HCT116 (cell line): ENCODE measurements at regions not wholly inside any gene's neighbourhood (a gene's known extent, or its start where the extent isn't known, plus 50 kb on each side); places are given as distances from the start of the nearest gene placed in this dataset.

Source experiments
- ATAC-seq: fragments of 200-7000 bp; cut with Tn5 transposase; 2 replicates; pipeline ENCODE4 v1.9.1; 2020; ENCODE audit warnings: mild to moderate bottlenecking, moderate library complexity
- BruUV-seq: library from RNA; stranded (reverse); fragments of 400-500 nt; replicated peaks from 2 replicates; lab custom pipeline; 2021; lab: Mats Ljungman, UMichigan
- CTCF ChIA-PET: fragments of 300-600 bp; sonication (Branson Sonifier 250); formaldehyde crosslinking; loops from one replicate; lab custom pipeline; 2021; ENCODE audit warnings: antibody characterized with exemption; lab: Charles Lee
- POLR2A ChIA-PET: fragments of 300-600, 350-600 bp; sonication (Branson Sonifier 250); formaldehyde crosslinking; loops from one replicate; lab custom pipeline; 2021; ENCODE audit warnings: antibody characterized with exemption; lab: Charles Lee
- RAD21 ChIA-PET, 2 experiments: fragments of 300-600 bp; sonication (Branson Sonifier 250); formaldehyde crosslinking; loops; one replicate each; lab custom pipeline; 2023; ENCODE audit warnings: low total read pairs in 2 of 2; ENCODE audit not compliant: uncharacterized antibody in 2 of 2, unreplicated experiment in 2 of 2, low non-redundant PET in 1 of 2; lab: Charles Lee
- DNase-seq: peaks from one replicate; pipeline ENCODE4 v3.0.0-alpha.2; 2010; ENCODE audit warnings: low read depth, low spot score
- H2AFZ ChIP-seq: fragments of 200-600 bp; shearing (Covaris generic), sonication (generic); 2 replicates; pipeline ENCODE4 v1.6.1; 2017; ENCODE audit warnings: low read depth, mixed run types, mixed read lengths, antibody characterized with exemption, low read length; ENCODE audit not compliant: poor library complexity, severe bottlenecking
- H3K27ac ChIP-seq: 2 replicates; pipeline ENCODE4 v1.5.1; 2012; ENCODE audit warnings: low read depth, low read length
- H3K27me3 ChIP-seq: fragments of 200-600 bp; sonication (generic); 2 replicates; pipeline ENCODE4 v1.6.1; 2016; ENCODE audit warnings: mixed run types, low read length, mixed read lengths; ENCODE audit not compliant: insufficient read depth
- H3K36me3 ChIP-seq, 2 experiments: fragments of 200-500 bp in 1 of 2; fragments of 200-600 bp in 1 of 2; sonication (Bioruptor generic) in 1 of 2; sonication (generic) in 1 of 2; 2 replicates each; pipeline versions ENCODE4 v1.5.1 to v1.6.1; 2014 to 2016; ENCODE audit warnings: low read length in 2 of 2, inconsistent platforms in 1 of 2, mixed read lengths in 1 of 2, mixed run types in 1 of 2; ENCODE audit not compliant: insufficient read depth in 2 of 2, control insufficient read depth in 1 of 2
- H3K4me1 ChIP-seq, 2 experiments: fragments of 200-600 bp in 1 of 2; sonication (generic) in 1 of 2; 2 replicates each; pipeline versions ENCODE4 v1.5.1 to v1.6.1; 2012 to 2017; ENCODE audit warnings: low read length in 2 of 2, inconsistent platforms in 1 of 2, mild to moderate bottlenecking in 1 of 2, mixed read lengths in 1 of 2, mixed run types in 1 of 2, moderate library complexity in 1 of 2; ENCODE audit not compliant: insufficient read depth in 2 of 2, control insufficient read depth in 1 of 2
- H3K4me2 ChIP-seq: fragments of 200-600 bp; sonication (generic); 2 replicates; pipeline ENCODE4 v1.6.1; 2017; ENCODE audit warnings: mixed run types, low read length, mixed read lengths
- H3K4me3 ChIP-seq, 2 experiments: fragments of 200-600 bp in 1 of 2; sonication (generic) in 1 of 2; replicated peaks in 1 of 2; 2 replicates each; pipeline ENCODE4 v1.5.1; 2011 to 2016; ENCODE audit warnings: low read length in 2 of 2, control low read depth in 1 of 2, low read depth in 1 of 2, mild to moderate bottlenecking in 1 of 2, mixed read lengths in 1 of 2, mixed run types in 1 of 2
- H3K79me2 ChIP-seq: fragments of 200-600 bp; sonication (generic); 2 replicates; pipeline ENCODE4 v1.6.1; 2017; ENCODE audit warnings: mild to moderate bottlenecking, mixed run types, low read length, moderate library complexity, mixed read lengths; ENCODE audit not compliant: insufficient read depth
- H3K9ac ChIP-seq: fragments of 200-600 bp; sonication (generic); 2 replicates; pipeline ENCODE4 v1.6.1; 2016; ENCODE audit warnings: low read length, mixed read lengths
- H3K9me2 ChIP-seq: fragments of 200-600 bp; sonication (generic), shearing (Covaris generic); 2 replicates; pipeline ENCODE4 v1.6.1; 2017; ENCODE audit warnings: mixed run types, mild to moderate bottlenecking, moderate library complexity; ENCODE audit not compliant: insufficient read depth
- H3K9me3 ChIP-seq, 2 experiments: fragments of 200-500 bp in 1 of 2; fragments of 200-600 bp in 1 of 2; sonication (Bioruptor generic) in 1 of 2; sonication (generic) in 1 of 2; 2 replicates each; pipeline ENCODE4 v1.6.1; 2014 to 2017; ENCODE audit warnings: low read length in 2 of 2, mixed read lengths in 2 of 2, inconsistent platforms in 1 of 2, low read depth in 1 of 2, mild to moderate bottlenecking in 1 of 2, mixed run types in 1 of 2, moderate library complexity in 1 of 2; ENCODE audit not compliant: control insufficient read depth in 1 of 2, insufficient read depth in 1 of 2
- H4K20me1 ChIP-seq: fragments of 200-600 bp; sonication (generic), shearing (Covaris generic); 2 replicates; pipeline ENCODE4 v1.6.1; 2017; ENCODE audit warnings: mixed run types, mild to moderate bottlenecking, moderate library complexity; ENCODE audit not compliant: insufficient read depth
- ATF3 ChIP-seq: IDR thresholded peaks from 2 replicates; pipeline ENCODE4 v1.6.1; 2012
- CEBPB ChIP-seq: IDR thresholded peaks from 2 replicates; pipeline ENCODE4 v1.6.1; 2012; ENCODE audit warnings: low read depth
- CTCF ChIP-seq, 3 experiments: fragments of 200-600 bp in 1 of 3; sonication (generic) in 1 of 3; IDR thresholded peaks in 2 of 3; conservative IDR thresholded peaks in 1 of 3; 2 replicates each; pipeline ENCODE4 v1.5.1; 2012 to 2017; ENCODE audit warnings: low read depth in 2 of 3, low read length in 2 of 3, antibody characterized with exemption in 1 of 3, borderline replicate concordance in 1 of 3, control low read depth in 1 of 3, mild to moderate bottlenecking in 1 of 3, mixed read lengths in 1 of 3, mixed run types in 1 of 3, moderate library complexity in 1 of 3; ENCODE audit not compliant: insufficient read depth in 1 of 3
- ELF1 ChIP-seq: IDR thresholded peaks from 2 replicates; pipeline ENCODE4 v1.6.1; 2012; ENCODE audit warnings: low read depth, borderline replicate concordance
- EZH2 ChIP-seq: fragments of 200-600 bp; sonication (generic); IDR thresholded peaks from 2 replicates; pipeline ENCODE4 v1.6.1; 2017; ENCODE audit warnings: antibody characterized with exemption, mixed run types
- FOSL1 ChIP-seq: IDR thresholded peaks from 2 replicates; pipeline ENCODE4 v1.6.1; 2012; ENCODE audit warnings: low read depth
- JUND ChIP-seq: IDR thresholded peaks from 2 replicates; pipeline ENCODE4 v1.6.1; 2012
- MAX ChIP-seq: IDR thresholded peaks from 2 replicates; pipeline ENCODE4 v1.6.1; 2012
- POLR2A ChIP-seq: IDR thresholded peaks from 2 replicates; pipeline ENCODE4 v1.7.0; 2011; ENCODE audit warnings: borderline replicate concordance; ENCODE audit not compliant: insufficient read depth, insufficient read length; ENCODE audit errors: extremely low read depth
- RAD21 ChIP-seq: IDR thresholded peaks from 2 replicates; pipeline ENCODE4 v1.6.1; 2012; ENCODE audit warnings: low read depth, mild to moderate bottlenecking
- REST ChIP-seq: IDR thresholded peaks from 2 replicates; pipeline ENCODE4 v1.6.1; 2012; ENCODE audit warnings: low read depth
- SRF ChIP-seq: IDR thresholded peaks from 2 replicates; pipeline ENCODE4 v1.6.1; 2012; ENCODE audit warnings: low read depth
- YY1 ChIP-seq: IDR thresholded peaks from 2 replicates; pipeline ENCODE4 v1.6.1; 2011; ENCODE audit warnings: low read length, low read depth, moderate library complexity, mild to moderate bottlenecking; ENCODE audit not compliant: insufficient replicate concordance; ENCODE audit errors: extremely low read depth
- ZBTB33 ChIP-seq: IDR thresholded peaks from 2 replicates; pipeline ENCODE4 v1.6.1; 2011; ENCODE audit warnings: mild to moderate bottlenecking, low read length, moderate library complexity; ENCODE audit not compliant: insufficient replicate concordance; ENCODE audit errors: extremely low read depth
- ZFX ChIP-seq: fragments of 450-650 bp; IDR thresholded peaks from 2 replicates; pipeline ENCODE4 v1.6.1; 2017
- intact Hi-C: fragments of 100-400 bp; cut with micrococcal nuclease; formaldehyde crosslinking; loops from 2 replicates; pipeline ENCODE4 v1.10.0; 2022

- H3K4me1 ChIP-seq: peaks cover 8 to 29% of the 10 kb centered on the region in 2 experiments
- intact Hi-C loops: no loop called here
- RAD21 ChIA-PET: no interaction called here
These were observed 87.2 kb upstream of the DMRT1 start for GRCh38 chr9:754150-754931.

More at GRCh38 chr9:754150-754931, 87.2 kb upstream of the DMRT1 start:
- no peak for ATAC-seq
- ChIA-PET CTCF (interaction anchor here (1.1 to 1.9 kb wide), 2 partner anchors 10 to 367 kb away, joined by 3 to 5 read pairs; no protein-coding TSS in a partner anchor), POLR2A (no interaction called here)
- Histone ChIP-seq H3K27me3 (no peaks in the 10 kb centered on the region), H3K79me2 (no peaks in the 10 kb centered on the region), H3K4me3 (no peak overlapping the region), H2AFZ (no peak overlapping the region), H3K9me3 (no peaks in the 10 kb centered on the region), H3K4me2 (no peak overlapping the region), H3K36me3 (no peaks in the 10 kb centered on the region), H3K9ac (no peak overlapping the region), H3K9me2 (no peaks in the 10 kb centered on the region), H3K27ac (no peak overlapping the region), H4K20me1 (no peaks in the 10 kb centered on the region)
- no TSS peak for BruUV-seq
- DNase-seq: no peak
- TF ChIP-seq ZFX (no peak), ELF1 (no peak), ZBTB33 (no peak), RAD21 (no peak), YY1 (no peak), REST (no peak), POLR2A (no peak), JUND (no peak), CEBPB (no peak), EZH2 (no peak), CTCF (IDR thresholded peaks at IDR 0.05 in 2 of 3, conservative IDR thresholded peaks at IDR 0.05 in 1 of 3; ENCODE audit: borderline replicate concordance in 1 of 3, insufficient read depth in 1 of 3, low read depth in 2 of 3, low read length in 2 of 3) (no peak), SRF (no peak), MAX (no peak), FOSL1 (no peak), ATF3 (no peak)
